Endodermal cell (in vitro differentiated cells): ENCODE measurements at regions not wholly inside any gene's neighbourhood (a gene's known extent, or its start where the extent isn't known, plus 50 kb on each side); places are given as distances from the start of the nearest gene placed in this dataset.

ENCODE experiments used
- DNase-seq: peaks from one replicate; pipeline ENCODE4 v3.0.0-alpha.2; 2017
- H3K27ac ChIP-seq: 2 replicates; pipeline ENCODE4 v1.5.1; 2013; ENCODE audit warnings: mild to moderate bottlenecking, low read depth, low read length, moderate library complexity
- H3K27me3 ChIP-seq: 2 replicates; pipeline ENCODE4 v1.6.1; 2013; ENCODE audit warnings: mild to moderate bottlenecking, low read length, moderate library complexity; ENCODE audit not compliant: insufficient read depth, control insufficient read depth, poor library complexity, severe bottlenecking
- H3K36me3 ChIP-seq: 2 replicates; pipeline ENCODE4 v1.7.0; 2013; ENCODE audit warnings: mild to moderate bottlenecking, low read length, moderate library complexity; ENCODE audit not compliant: control insufficient read depth, insufficient read depth
- H3K4me1 ChIP-seq: one replicate; pipeline ENCODE4 v1.7.0; 2013; ENCODE audit warnings: low read length; ENCODE audit not compliant: control insufficient read depth, insufficient read depth
- H3K4me3 ChIP-seq: 2 replicates; pipeline ENCODE4 v1.5.1; 2013; ENCODE audit warnings: mild to moderate bottlenecking, low read length, moderate library complexity
- H3K9ac ChIP-seq: 2 replicates; pipeline ENCODE4 v1.6.1; 2013; ENCODE audit warnings: mild to moderate bottlenecking, low read length, moderate library complexity; ENCODE audit not compliant: poor library complexity, severe bottlenecking; ENCODE audit errors: extremely low read depth
- H3K9me3 ChIP-seq: 2 replicates; pipeline ENCODE4 v1.6.1; 2013; ENCODE audit warnings: mild to moderate bottlenecking, low read length, moderate library complexity; ENCODE audit not compliant: control insufficient read depth
- H3K27ac Mint-ChIP-seq: 2 replicates; pipeline ENCODE4 v1.8.0; 2020; ENCODE audit warnings: mixed read lengths
- H3K27me3 Mint-ChIP-seq: 2 replicates; pipeline ENCODE4 v1.8.0; 2021; ENCODE audit warnings: mild to moderate bottlenecking, mixed read lengths; ENCODE audit not compliant: insufficient read depth
- H3K36me3 Mint-ChIP-seq: 2 replicates; pipeline ENCODE4 v1.8.0; 2020; ENCODE audit warnings: low read depth, mixed read lengths
- H3K4me1 Mint-ChIP-seq: 2 replicates; pipeline ENCODE4 v1.8.0; 2020; ENCODE audit warnings: mixed read lengths
- H3K4me3 Mint-ChIP-seq: 2 replicates; pipeline ENCODE4 v1.8.0; 2020; ENCODE audit warnings: mild to moderate bottlenecking, moderate library complexity, mixed read lengths
- H3K9me3 Mint-ChIP-seq: 2 replicates; pipeline ENCODE4 v1.8.0; 2020; ENCODE audit warnings: mild to moderate bottlenecking, mixed read lengths
- CTCF ChIP-seq: fragments of 200-600 bp; sonication (generic); conservative IDR thresholded peaks from 2 replicates; pipeline ENCODE4 v1.5.0; 2021; ENCODE audit warnings: antibody characterized with exemption, mild to moderate bottlenecking
- WGBS, 2 experiments: methylation state at CpG; one replicate each; pipeline versions ENCODE4 v1.1.5 to v1.1.7; 2013; ENCODE audit warnings: missing lambda C conversion rate in 2 of 2, mixed read lengths in 1 of 2; ENCODE audit not compliant: insufficient coverage in 1 of 2, insufficient read length in 1 of 2; 5-methylcytosine and 5-hydroxymethylcytosine counted together

DNA sequence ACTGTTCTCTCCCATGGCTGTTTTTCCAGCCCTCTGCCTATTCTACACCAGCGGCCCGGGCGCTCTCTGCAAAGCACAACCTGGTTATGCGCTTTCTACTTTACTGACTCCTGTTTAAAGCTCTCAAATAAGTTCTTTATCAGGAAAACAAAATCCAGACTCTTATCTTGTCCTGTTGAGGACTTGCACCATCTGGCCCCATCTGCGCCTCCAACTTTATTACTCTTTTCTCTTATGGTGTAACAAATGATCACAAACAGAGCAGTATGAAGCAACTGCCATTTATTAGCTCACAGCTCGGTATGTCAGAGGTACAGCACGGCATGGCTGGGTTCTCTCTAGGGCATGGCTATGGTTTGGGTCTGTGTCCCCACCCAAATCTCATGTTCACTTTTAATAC, 236.5 kb upstream of the NT5C1B start:
- no peak overlapping the region for H3K4me3 ChIP-seq
- Mint-ChIP-seq H3K36me3 (no peaks in the 10 kb centered on the region), H3K4me3 (no peak overlapping the region), H3K4me1 (peaks cover 23% of the 10 kb centered on the region), H3K27me3 (peaks cover 40% of the 10 kb centered on the region), H3K27ac (no peak overlapping the region), H3K9me3 (no peaks in the 10 kb centered on the region)
- peaks cover 16% of the 10 kb centered on the region for H3K27me3 ChIP-seq
- no peaks in the 10 kb centered on the region for H3K9me3 ChIP-seq
- H3K9ac ChIP-seq = no peak overlapping the region
- TF ChIP-seq CTCF = no peak
- H3K36me3 ChIP-seq = no peaks in the 10 kb centered on the region
- DNase-seq = no peak
- no peak overlapping the region for H3K27ac ChIP-seq
- 70 to 81% methylated on average over 6 to 7 of the region's 7 CpGs for WGBS, 2 experiments
- peaks cover 11% of the 10 kb centered on the region for H3K4me1 ChIP-seq

DNA sequence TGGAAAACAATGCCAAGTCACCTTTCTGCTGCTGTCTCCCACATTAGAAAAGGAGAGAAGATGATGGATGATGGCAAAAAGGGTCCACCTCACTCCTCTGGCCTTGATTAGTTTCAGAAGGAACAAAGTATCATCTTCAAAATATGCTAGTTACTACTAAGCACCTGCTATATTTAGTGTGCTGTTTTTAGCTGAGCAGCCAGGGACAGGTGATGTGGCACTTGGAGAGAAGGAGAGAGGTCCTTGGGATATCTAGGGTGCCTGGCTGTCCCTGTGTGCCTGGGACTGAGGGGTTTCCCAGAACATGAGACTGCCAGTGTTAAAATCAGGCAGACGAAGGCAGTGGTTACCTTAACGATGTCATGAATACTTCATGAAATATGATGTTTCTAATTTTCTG, 235.5 kb upstream of the NT5C1B start:
- Histone ChIP-seq H3K9me3 (no peaks in the 10 kb centered on the region), H3K4me1 (peaks cover 4% of the 10 kb centered on the region), H3K9ac (no peak overlapping the region), H3K4me3 (no peak overlapping the region), H3K27ac (no peak overlapping the region), H3K36me3 (no peaks in the 10 kb centered on the region), H3K27me3 (peaks cover 16% of the 10 kb centered on the region)
- Mint-ChIP-seq H3K36me3 (no peaks in the 10 kb centered on the region), H3K4me3 (no peak overlapping the region), H3K27ac (no peak overlapping the region), H3K27me3 (peaks cover 40% of the 10 kb centered on the region), H3K9me3 (no peaks in the 10 kb centered on the region), H3K4me1 (peaks cover 18% of the 10 kb centered on the region)
- DNase-seq = no peak
- WGBS, 2 experiments = 92 to 96% methylated on average over 2 of the region's 2 CpGs
- TF ChIP-seq CTCF = no peak

DNA sequence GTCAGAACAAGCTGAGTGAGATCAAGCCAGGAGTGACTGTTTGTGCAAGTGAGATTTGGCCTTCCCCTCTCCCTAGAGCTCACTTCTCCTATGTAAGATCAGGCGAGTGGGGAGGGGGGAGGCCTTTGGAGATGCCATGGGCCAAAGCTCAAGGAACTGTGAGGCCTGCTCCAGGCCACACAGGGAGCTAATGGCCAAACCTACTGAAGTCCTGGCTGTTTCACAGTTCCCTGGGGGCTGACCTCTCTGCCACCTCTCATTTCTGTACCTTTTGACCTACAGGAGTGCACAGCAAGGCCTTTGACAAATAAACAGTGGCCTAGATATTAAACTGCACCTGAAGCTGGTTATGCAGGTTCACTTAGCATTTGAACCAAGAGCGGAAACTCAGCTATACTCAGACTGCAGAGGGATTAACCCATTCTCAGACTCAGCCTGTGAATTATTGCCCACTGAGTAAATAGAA, 235.0 kb upstream of the NT5C1B start:
- Mint-ChIP-seq H3K4me1 (peaks cover 12% of the 10 kb centered on the region), H3K36me3 (no peaks in the 10 kb centered on the region), H3K27ac (no peak overlapping the region), H3K4me3 (no peak overlapping the region), H3K27me3 (peaks cover 40% of the 10 kb centered on the region), H3K9me3 (no peaks in the 10 kb centered on the region)
- 73 to 100% methylated on average over 1 to 2 of the region's 2 CpGs for WGBS, 2 experiments
- Histone ChIP-seq H3K4me1 (no peaks in the 10 kb centered on the region), H3K9me3 (no peaks in the 10 kb centered on the region), H3K4me3 (no peak overlapping the region), H3K27ac (no peak overlapping the region), H3K27me3 (peaks cover 16% of the 10 kb centered on the region), H3K36me3 (no peaks in the 10 kb centered on the region), H3K9ac (no peak overlapping the region)
- no peak for TF ChIP-seq CTCF
- no peak for DNase-seq
